CD14-positive monocyte (primary cell): ENCODE measurements at regions not wholly inside any gene's neighbourhood (a gene's known extent, or its start where the extent isn't known, plus 50 kb on each side); places are given as distances from the start of the nearest gene placed in this dataset. TPM values are rescaled to one million over a fixed set of nuclear protein-coding genes. Genes with fewer than 3 reads are reported as not detected.
"Not testable (repeated sequence)": the region's sequence is repeated elsewhere in the genome, so short reads cannot be mapped to it uniquely, and the experiment has no call there.

Experiments
- DNase-seq, 3 donors: peaks; one replicate each; pipeline ENCODE4 v3.0.0-alpha.2; 2011 to 2022
- H2AFZ ChIP-seq: 2 replicates; pipeline ENCODE4 v1.6.0; 2012; ENCODE audit warnings: mild to moderate bottlenecking, low read depth, low read length, inconsistent platforms; ENCODE audit not compliant: insufficient read depth, poor library complexity, severe bottlenecking
- H3K27ac ChIP-seq, 2 donors: 1 replicate in 1 of 2; 2 replicates in 1 of 2; pipeline ENCODE4 v1.5.1; 2012 to 2013; ENCODE audit warnings: low read length in 2 of 2, control low read depth in 1 of 2, inconsistent platforms in 1 of 2, low read depth in 1 of 2, mild to moderate bottlenecking in 1 of 2
- H3K27me3 ChIP-seq, 2 donors: one replicate each; pipeline versions ENCODE4 v1.6.0 to v1.6.1; 2011 to 2013; ENCODE audit warnings: low read length in 2 of 2; ENCODE audit not compliant: control insufficient read depth in 2 of 2, insufficient read depth in 2 of 2
- H3K36me3 ChIP-seq, 2 donors: replicated peaks in 1 of 2; 1 replicate in 1 of 2; 2 replicates in 1 of 2; pipeline versions ENCODE4 v1.5.1 to v1.6.1; 2012 to 2013; ENCODE audit warnings: low read length in 2 of 2, control low read depth in 1 of 2, inconsistent platforms in 1 of 2, mild to moderate bottlenecking in 1 of 2; ENCODE audit not compliant: insufficient read depth in 2 of 2, control insufficient read depth in 1 of 2
- H3K4me1 ChIP-seq, 2 donors: 1 replicate in 1 of 2; 2 replicates in 1 of 2; pipeline versions ENCODE4 v1.5.1 to v1.6.1; 2012 to 2013; ENCODE audit warnings: low read length in 2 of 2, control low read depth in 1 of 2, inconsistent platforms in 1 of 2, mild to moderate bottlenecking in 1 of 2, moderate library complexity in 1 of 2; ENCODE audit not compliant: insufficient read depth in 2 of 2, control insufficient read depth in 1 of 2
- H3K4me2 ChIP-seq: replicated peaks from 2 replicates; pipeline ENCODE3; 2012; ENCODE audit warnings: low read length, moderate library complexity, mild to moderate bottlenecking; ENCODE audit not compliant: poor library complexity, severe bottlenecking; ENCODE audit errors: extremely low read depth
- H3K4me3 ChIP-seq, 3 experiments: fragments of 200-600 bp in 1 of 3; sonication (generic) in 1 of 3; replicated peaks in 1 of 3; 1 replicate in 2 of 3; 2 replicates in 1 of 3; pipeline ENCODE4 v1.5.1; 2011 to 2013; ENCODE audit warnings: low read length in 3 of 3, mild to moderate bottlenecking in 3 of 3, control low read depth in 2 of 3, low read depth in 2 of 3, inconsistent platforms in 1 of 3, moderate library complexity in 1 of 3
- H3K79me2 ChIP-seq: 2 replicates; pipeline ENCODE4 v1.6.0; 2012; ENCODE audit warnings: mild to moderate bottlenecking, control low read depth, inconsistent platforms, low read length, moderate library complexity; ENCODE audit not compliant: insufficient read depth
- H3K9ac ChIP-seq: 2 replicates; pipeline ENCODE4 v1.6.0; 2017; ENCODE audit warnings: low read length, mild to moderate bottlenecking; ENCODE audit not compliant: insufficient read depth, poor library complexity, severe bottlenecking
- H3K9me3 ChIP-seq, 2 donors: replicated peaks in 1 of 2; 1 replicate in 1 of 2; 2 replicates in 1 of 2; pipeline versions ENCODE4 v1.5.1 to v1.6.1; 2012 to 2013; ENCODE audit warnings: low read length in 2 of 2, control low read depth in 1 of 2; ENCODE audit not compliant: control insufficient read depth in 1 of 2, insufficient read depth in 1 of 2
- H4K20me1 ChIP-seq: 2 replicates; pipeline ENCODE4 v1.6.0; 2012; ENCODE audit warnings: mild to moderate bottlenecking, low read length, control low read depth, moderate library complexity; ENCODE audit not compliant: insufficient read depth
- H3K27ac Mint-ChIP-seq, 7 donors: one replicate each; pipeline ENCODE4 v1.8.0; 2020; ENCODE audit warnings: mild to moderate bottlenecking in 7 of 7, mixed read lengths in 7 of 7, moderate library complexity in 6 of 7, inconsistent platforms in 2 of 7
- H3K27me3 Mint-ChIP-seq, 3 donors: one replicate each; pipeline ENCODE4 v1.8.0; 2021 to 2022; ENCODE audit warnings: low read depth in 3 of 3, mild to moderate bottlenecking in 3 of 3, mixed read lengths in 3 of 3, moderate library complexity in 3 of 3, inconsistent platforms in 1 of 3
- H3K36me3 Mint-ChIP-seq, 2 donors: one replicate each; pipeline ENCODE4 v1.8.0; 2020; ENCODE audit warnings: mixed read lengths in 2 of 2, inconsistent platforms in 1 of 2, mild to moderate bottlenecking in 1 of 2
- H3K4me1 Mint-ChIP-seq: one replicate; pipeline ENCODE4 v1.8.0; 2020; ENCODE audit warnings: mild to moderate bottlenecking, mixed read lengths
- H3K4me3 Mint-ChIP-seq, 2 donors: one replicate each; pipeline ENCODE4 v1.8.0; 2020; ENCODE audit warnings: mild to moderate bottlenecking in 2 of 2, mixed read lengths in 2 of 2, moderate library complexity in 1 of 2
- H3K9me3 Mint-ChIP-seq, 7 donors: one replicate each; pipeline ENCODE4 v1.8.0; 2020 to 2022; ENCODE audit warnings: mixed read lengths in 7 of 7, mild to moderate bottlenecking in 6 of 7, moderate library complexity in 6 of 7, inconsistent platforms in 2 of 7
- WGBS: methylation state at CpG from one replicate; pipeline ENCODE4 v1.1.5; 2013; ENCODE audit warnings: missing lambda C conversion rate; ENCODE audit not compliant: insufficient coverage; 5-methylcytosine and 5-hydroxymethylcytosine counted together
- intact Hi-C, 2 donors: fragments of 100-400 bp; cut with micrococcal nuclease; formaldehyde crosslinking; loops; one replicate each; pipeline versions ENCODE4 v1.15.0 to v1.15.1; 2023
- small RNA-seq: library from RNA; depleted of rRNA; stranded (forward); fragments of <200 nt; gene quantifications from one replicate; pipeline ENCODE3, GENCODE V24; 2012; ENCODE audit warnings: low read depth; ENCODE audit not compliant: insufficient read length

DNA sequence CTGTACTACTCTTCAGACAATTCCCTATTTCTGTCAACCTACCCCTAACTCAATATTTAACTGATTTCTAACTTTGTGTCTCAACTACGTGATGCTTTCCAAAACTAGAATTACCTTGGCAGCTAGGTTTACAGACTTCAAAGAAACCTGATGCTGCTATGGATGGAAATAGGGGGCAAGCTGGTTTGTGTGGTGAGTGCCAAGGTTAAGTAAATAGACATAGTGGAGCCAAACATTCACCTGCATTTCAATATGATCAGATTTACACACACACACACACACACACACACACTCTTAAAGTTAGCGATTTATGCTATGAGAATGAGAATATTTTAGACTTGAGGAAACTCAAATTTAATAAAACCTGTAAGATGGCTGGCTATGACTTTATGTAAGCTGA lies 52.1 kb upstream of the POMZP3 start:
- H3K4me3 Mint-ChIP-seq, H2AFZ ChIP-seq, H3K4me3 ChIP-seq, H3K79me2 ChIP-seq, H3K27me3 ChIP-seq, H3K9me3 Mint-ChIP-seq, H3K27ac Mint-ChIP-seq, H3K4me2 ChIP-seq, H3K4me1 Mint-ChIP-seq, H3K27me3 Mint-ChIP-seq, H3K9ac ChIP-seq, H4K20me1 ChIP-seq, H3K27ac ChIP-seq, H3K36me3 ChIP-seq, intact Hi-C loops, H3K36me3 Mint-ChIP-seq, DNase-seq, H3K9me3 ChIP-seq: not testable (repeated sequence)
- no CpG with 5 or more reads among the region's 2 CpGs for WGBS
- peaks cover 8 to 12% of the 10 kb centered on the region in 2 donors for H3K4me1 ChIP-seq

DNA sequence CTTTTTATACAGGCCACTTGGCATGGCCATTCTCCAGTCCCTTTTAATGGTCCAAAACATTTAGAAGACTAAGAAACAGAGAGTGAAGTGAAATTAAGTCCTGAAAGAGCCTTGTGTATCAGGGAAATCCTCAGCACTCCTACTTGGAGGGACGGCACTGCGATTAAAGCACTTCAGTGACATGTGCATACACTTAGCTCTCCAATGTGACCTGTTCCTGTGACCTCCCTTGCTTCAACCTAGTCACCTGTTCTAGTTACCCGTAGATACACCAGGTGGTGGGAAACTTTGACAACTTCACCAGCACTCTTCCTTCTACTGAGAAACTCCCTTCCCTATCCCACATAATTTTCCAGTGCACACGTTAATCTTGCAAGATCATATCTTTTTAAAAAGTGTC lies 51.4 kb upstream of the POMZP3 start:
- H3K4me1 ChIP-seq = peaks cover 8 to 12% of the 10 kb centered on the region in 2 donors
- H3K9me3 Mint-ChIP-seq, DNase-seq, H3K27me3 Mint-ChIP-seq, H3K27ac ChIP-seq, H3K4me2 ChIP-seq, H4K20me1 ChIP-seq, intact Hi-C loops, H3K79me2 ChIP-seq, H3K9ac ChIP-seq, H3K27ac Mint-ChIP-seq, H3K36me3 Mint-ChIP-seq, H3K27me3 ChIP-seq, H3K4me1 Mint-ChIP-seq, H2AFZ ChIP-seq, H3K9me3 ChIP-seq, H3K36me3 ChIP-seq, H3K4me3 Mint-ChIP-seq, H3K4me3 ChIP-seq: not testable (repeated sequence)
- no CpG with 5 or more reads among the region's 4 CpGs for WGBS

DNA sequence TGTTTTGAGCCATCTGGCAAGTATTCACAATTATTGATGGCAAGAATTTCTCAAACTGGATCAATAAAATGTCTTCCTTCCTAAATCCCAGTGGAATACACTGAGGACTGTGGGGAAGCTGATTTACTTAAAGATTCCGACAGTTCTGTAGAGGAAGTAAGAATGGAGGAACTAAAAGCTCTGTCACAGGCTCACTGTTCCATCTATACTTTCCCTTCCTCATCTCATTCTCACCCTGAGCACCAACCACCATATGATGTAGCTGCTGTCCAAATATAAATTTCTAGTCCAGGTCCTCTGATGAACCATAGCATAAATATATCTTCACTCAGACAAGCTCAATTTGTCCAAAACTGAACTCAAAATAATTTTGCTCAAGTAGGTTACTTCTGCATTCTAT lies 49.8 kb upstream of the POMZP3 start:
- intact Hi-C loops, H3K9me3 Mint-ChIP-seq: not testable (repeated sequence)

More for the DNA sequence above, 49.8 kb upstream of the POMZP3 start:
- not testable (repeated sequence) for H3K9ac ChIP-seq, H4K20me1 ChIP-seq, H3K4me3 ChIP-seq, H3K36me3 ChIP-seq, H2AFZ ChIP-seq, H3K36me3 Mint-ChIP-seq, H3K27ac ChIP-seq, H3K9me3 ChIP-seq, H3K4me2 ChIP-seq, H3K27me3 Mint-ChIP-seq, H3K79me2 ChIP-seq, H3K4me1 Mint-ChIP-seq, H3K27me3 ChIP-seq, H3K4me3 Mint-ChIP-seq
- WGBS = no CpG with 5 or more reads among the region's 1 CpG
- H3K4me1 ChIP-seq = peaks cover 8 to 12% of the 10 kb centered on the region in 2 donors
- H3K27ac Mint-ChIP-seq = peak overlapping the region in 1 of 7 donors; percentile 53
- DNase-seq = peak in 1 of 3 donors; percentile 3

Small RNA genes lying in the stretch of these regions (small RNA-seq; reads per million reads assigned to genes)
- gene AC114737.2 = not detected
